ENCODE measurements at regions not wholly inside any gene's neighbourhood (a gene's known extent, or its start where the extent isn't known, plus 50 kb on each side); places are given as distances from the start of the nearest gene placed in this dataset.
"Not testable (repeated sequence)": the region's sequence is repeated elsewhere in the genome, so short reads cannot be mapped to it uniquely, and the experiment has no call there.

DNA sequence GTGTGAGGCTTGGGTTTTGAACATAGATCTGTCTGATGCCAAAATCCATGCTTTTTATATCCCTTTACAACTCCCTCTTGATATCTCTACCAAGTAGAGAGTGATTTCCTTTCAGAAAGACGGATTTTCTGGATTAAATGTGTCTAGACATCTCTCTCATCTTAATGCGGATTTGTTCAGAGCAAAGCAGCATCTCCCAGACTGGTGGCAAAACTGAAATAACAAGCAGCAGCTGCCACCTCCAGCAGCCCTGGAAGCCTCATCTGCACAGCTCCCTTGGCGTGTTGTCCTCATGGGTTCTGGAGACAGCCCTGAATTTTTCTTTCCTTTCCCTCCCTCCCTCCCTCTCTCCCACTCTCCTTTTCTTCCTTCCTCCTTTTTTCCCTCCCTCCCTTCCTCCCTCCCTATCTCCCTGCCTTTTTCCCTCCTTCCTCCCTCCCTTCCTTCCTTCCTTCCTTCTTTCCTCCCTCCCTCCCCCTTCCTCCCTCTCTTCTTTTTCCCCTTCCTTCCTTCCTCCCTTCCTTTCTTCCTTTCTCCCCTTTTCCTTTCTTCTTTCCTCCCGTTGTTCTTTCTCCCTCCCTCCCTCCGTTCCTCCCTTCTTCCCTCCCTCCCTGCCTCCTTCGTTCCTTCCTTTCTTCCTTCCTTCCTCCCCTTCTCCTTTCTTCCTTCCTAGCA is 639.9 kb downstream of the TYW1 start:
- H3K27me3 ChIP-seq (replicated peaks; ENCODE audit: control insufficient read depth, insufficient read depth, low read length), result no peaks in the 10 kb centered on the region
- TF ChIP-seq, protein P1, sequence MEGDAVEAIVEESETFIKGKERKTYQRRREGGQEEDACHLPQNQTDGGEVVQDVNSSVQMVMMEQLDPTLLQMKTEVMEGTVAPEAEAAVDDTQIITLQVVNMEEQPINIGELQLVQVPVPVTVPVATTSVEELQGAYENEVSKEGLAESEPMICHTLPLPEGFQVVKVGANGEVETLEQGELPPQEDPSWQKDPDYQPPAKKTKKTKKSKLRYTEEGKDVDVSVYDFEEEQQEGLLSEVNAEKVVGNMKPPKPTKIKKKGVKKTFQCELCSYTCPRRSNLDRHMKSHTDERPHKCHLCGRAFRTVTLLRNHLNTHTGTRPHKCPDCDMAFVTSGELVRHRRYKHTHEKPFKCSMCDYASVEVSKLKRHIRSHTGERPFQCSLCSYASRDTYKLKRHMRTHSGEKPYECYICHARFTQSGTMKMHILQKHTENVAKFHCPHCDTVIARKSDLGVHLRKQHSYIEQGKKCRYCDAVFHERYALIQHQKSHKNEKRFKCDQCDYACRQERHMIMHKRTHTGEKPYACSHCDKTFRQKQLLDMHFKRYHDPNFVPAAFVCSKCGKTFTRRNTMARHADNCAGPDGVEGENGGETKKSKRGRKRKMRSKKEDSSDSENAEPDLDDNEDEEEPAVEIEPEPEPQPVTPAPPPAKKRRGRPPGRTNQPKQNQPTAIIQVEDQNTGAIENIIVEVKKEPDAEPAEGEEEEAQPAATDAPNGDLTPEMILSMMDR (IDR thresholded peaks at IDR 0.05; ENCODE audit: insufficient read depth, low read length, poor library complexity, severe bottlenecking), result no peak
- DNase-seq (ENCODE audit: extremely low read depth, insufficient read length), result no peak
- H3K4me3 ChIP-seq (replicated peaks; ENCODE audit: low read depth, low read length), result no peak overlapping the region
- no peaks in the 10 kb centered on the region for H3K36me3 ChIP-seq (ENCODE audit: control insufficient read depth, insufficient read depth, low read length)

DNA sequence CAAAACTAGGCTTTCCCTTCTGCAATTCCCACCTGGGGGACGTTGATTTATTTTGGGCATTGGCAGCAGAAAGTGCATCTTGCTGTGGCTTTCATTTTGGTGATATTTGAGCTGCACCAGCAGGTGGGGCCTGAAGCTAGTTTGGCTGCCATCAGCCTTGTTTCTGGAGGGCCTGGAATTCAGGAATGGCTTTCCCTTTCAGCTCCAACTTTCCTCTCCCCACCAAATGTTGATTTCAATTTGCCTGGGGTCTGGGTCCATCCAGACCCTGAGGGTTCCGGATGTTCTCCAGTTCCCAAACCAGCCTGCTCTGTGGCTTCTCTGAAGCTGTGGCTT is 640.4 kb downstream of the TYW1 start:
- no peak for DNase-seq (ENCODE audit: extremely low read depth, insufficient read length)
- TF ChIP-seq, protein P1 (IDR thresholded peaks at IDR 0.05; ENCODE audit: insufficient read depth, low read length, poor library complexity, severe bottlenecking), result no peak
- no peak overlapping the region for H3K4me3 ChIP-seq (replicated peaks; ENCODE audit: low read depth, low read length)
- H3K27me3 ChIP-seq (replicated peaks; ENCODE audit: control insufficient read depth, insufficient read depth, low read length), result no peaks in the 10 kb centered on the region
- no peaks in the 10 kb centered on the region for H3K36me3 ChIP-seq (ENCODE audit: control insufficient read depth, insufficient read depth, low read length)

DNA sequence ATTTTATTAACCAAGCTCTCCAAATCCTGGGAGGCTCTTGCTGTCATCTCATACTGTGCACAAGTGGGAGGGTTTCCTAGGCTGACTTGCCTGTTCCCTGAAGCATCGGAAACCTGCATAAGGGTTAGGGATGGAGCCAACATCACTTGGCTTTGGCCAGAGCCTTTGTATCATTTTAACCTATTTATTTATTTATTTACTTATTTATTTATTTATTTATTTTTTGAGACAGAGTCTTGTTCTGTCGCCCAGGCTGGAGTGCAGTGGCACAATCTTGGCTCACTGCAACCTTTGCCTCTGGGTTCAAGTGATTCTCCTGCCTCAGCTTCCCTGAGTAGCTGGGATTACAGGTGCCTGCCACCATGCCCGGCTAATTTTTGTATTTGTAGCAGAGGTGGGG is 645.9 kb downstream of the TYW1 start:
- not testable (repeated sequence) for H3K27me3 ChIP-seq (replicated peaks; ENCODE audit: control insufficient read depth, insufficient read depth, low read length); H3K4me3 ChIP-seq (replicated peaks; ENCODE audit: low read depth, low read length)

DNA sequence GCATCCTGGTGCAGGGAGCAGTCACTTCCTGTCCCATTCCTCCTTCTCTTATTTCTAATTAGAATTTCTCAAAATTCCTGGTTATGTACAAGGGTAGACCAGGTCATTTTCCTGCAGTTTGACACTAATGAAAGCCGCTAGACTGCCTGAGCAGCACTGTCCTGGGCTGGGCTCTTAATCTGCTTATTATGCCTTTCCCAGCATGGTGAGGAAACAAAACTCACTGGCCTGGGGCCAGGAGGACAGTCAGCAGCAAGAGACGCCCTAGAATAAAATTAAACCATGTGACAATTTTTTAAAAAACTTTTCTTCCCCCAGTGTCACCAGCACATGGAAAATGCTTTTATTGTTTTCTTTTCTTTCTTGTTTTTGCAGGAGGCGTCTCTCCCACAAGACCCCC is 647.5 kb downstream of the TYW1 start:
- Histone ChIP-seq H3K27me3 (replicated peaks; ENCODE audit: control insufficient read depth, insufficient read depth, low read length) (no peaks in the 10 kb centered on the region), H3K36me3 (ENCODE audit: control insufficient read depth, insufficient read depth, low read length) (no peaks in the 10 kb centered on the region), H3K4me3 (replicated peaks; ENCODE audit: low read depth, low read length) (no peak overlapping the region)
- TF ChIP-seq, protein P1 (IDR thresholded peaks at IDR 0.05; ENCODE audit: insufficient read depth, low read length, poor library complexity, severe bottlenecking), result no peak
- no peak for DNase-seq (ENCODE audit: extremely low read depth, insufficient read length)

More for the DNA sequence above, 645.9 kb downstream of the TYW1 start:
- not testable (repeated sequence) for H3K36me3 ChIP-seq (ENCODE audit: control insufficient read depth, insufficient read depth, low read length); DNase-seq (ENCODE audit: extremely low read depth, insufficient read length)

DNA sequence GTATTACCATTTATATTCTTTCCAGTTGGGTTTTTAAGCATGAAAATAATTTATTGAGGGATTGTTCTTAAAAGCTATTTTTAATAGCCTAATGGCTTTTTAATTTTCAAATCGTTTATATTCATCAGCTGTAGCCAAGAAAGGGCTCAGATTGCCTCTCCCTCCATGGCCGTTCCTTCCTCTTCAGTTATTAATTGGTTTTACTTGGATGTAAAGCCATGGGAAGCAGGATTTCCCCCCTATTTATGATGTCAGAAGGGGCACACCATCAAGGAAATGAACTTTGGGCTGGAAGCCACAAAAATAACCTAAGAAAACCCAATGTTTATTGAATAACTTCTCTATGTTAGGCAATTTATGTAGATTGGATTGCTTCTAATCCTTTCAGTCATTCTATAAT is 656.3 kb downstream of the TYW1 start:
- H3K36me3 ChIP-seq (ENCODE audit: control insufficient read depth, insufficient read depth, low read length), result no peaks in the 10 kb centered on the region; the same call in 1 of the 2 replicates
- H3K27me3 ChIP-seq (replicated peaks; ENCODE audit: control insufficient read depth, insufficient read depth, low read length), result no peaks in the 10 kb centered on the region
- DNase-seq (ENCODE audit: extremely low read depth, insufficient read length), result no peak
- TF ChIP-seq, protein P1 (IDR thresholded peaks at IDR 0.05; ENCODE audit: insufficient read depth, low read length, poor library complexity, severe bottlenecking), result no peak
- no peak overlapping the region for H3K4me3 ChIP-seq (replicated peaks; ENCODE audit: low read depth, low read length)

DNA sequence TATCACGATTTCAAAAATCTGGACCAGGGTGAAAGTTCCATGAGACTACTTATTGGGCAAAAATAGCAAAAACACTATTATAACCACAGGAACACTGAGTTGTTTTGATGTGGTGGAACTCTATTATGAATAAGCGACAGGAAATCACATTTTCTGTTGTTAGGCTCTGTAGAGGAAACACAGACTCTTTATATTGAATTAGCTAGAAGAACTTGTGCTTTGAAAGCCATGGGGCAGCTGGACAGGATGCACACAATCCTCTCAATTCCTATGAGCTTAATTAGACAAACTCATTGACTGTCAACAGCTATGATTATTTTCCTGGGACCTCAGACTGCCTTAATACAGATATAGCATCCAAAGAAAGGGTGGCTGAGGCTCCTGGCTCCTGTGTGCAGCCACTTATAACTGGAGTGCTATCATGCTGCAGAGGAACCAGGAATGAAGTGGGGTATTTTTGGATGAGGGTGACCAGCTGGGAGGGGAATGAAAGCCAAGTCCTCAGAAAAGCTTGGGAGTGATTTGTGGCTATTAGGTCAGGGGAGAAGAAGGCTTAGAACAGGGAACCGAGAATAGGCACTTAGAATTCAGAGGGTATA is 657.3 kb downstream of the TYW1 start:
- DNase-seq (ENCODE audit: extremely low read depth, insufficient read length), result no peak
- no peak overlapping the region for H3K4me3 ChIP-seq (replicated peaks; ENCODE audit: low read depth, low read length)
- H3K36me3 ChIP-seq (ENCODE audit: control insufficient read depth, insufficient read depth, low read length), result no peaks in the 10 kb centered on the region; the same call in 1 of the 2 replicates
- no peaks in the 10 kb centered on the region for H3K27me3 ChIP-seq (replicated peaks; ENCODE audit: control insufficient read depth, insufficient read depth, low read length)
- TF ChIP-seq, protein P1 (IDR thresholded peaks at IDR 0.05; ENCODE audit: insufficient read depth, low read length, poor library complexity, severe bottlenecking), result no peak

All from GM06990 (cell line).